IPS-18c (cell line): ENCODE measurements at regions not wholly inside any gene's neighbourhood (a gene's known extent, or its start where the extent isn't known, plus 50 kb on each side); places are given as distances from the start of the nearest gene placed in this dataset.

Experiments
- H3K4me3 ChIP-seq: 2 replicates; pipeline ENCODE4 v1.7.0; 2013; ENCODE audit warnings: low read depth, mild to moderate bottlenecking, low read length, moderate library complexity; ENCODE audit not compliant: insufficient read depth
- H3K9me3 ChIP-seq: one replicate; pipeline ENCODE4 v1.6.1; 2013; ENCODE audit warnings: mild to moderate bottlenecking, low read length, moderate library complexity; ENCODE audit not compliant: control insufficient read depth, insufficient read depth

- Histone ChIP-seq H3K9me3 (no peaks in the 10 kb centered on the region), H3K4me3 (no peak overlapping the region)
Observed at GRCh38 chr5:89265511-89266179, 382.7 kb upstream of the MEF2C start.

GRCh38 chr5:89263846-89264245 lies 380.9 kb upstream of the MEF2C start:
- H3K4me3 ChIP-seq: no peak overlapping the region

GRCh38 chr5:89262030-89262429 lies 379.0 kb upstream of the MEF2C start:
- no peak overlapping the region for H3K4me3 ChIP-seq
- H3K9me3 ChIP-seq: no peaks in the 10 kb centered on the region

More at GRCh38 chr5:89263846-89264245, 380.9 kb upstream of the MEF2C start:
- no peaks in the 10 kb centered on the region for H3K9me3 ChIP-seq

GRCh38 chr5:89260254-89260653 lies 377.3 kb upstream of the MEF2C start:
- no peaks in the 10 kb centered on the region for H3K9me3 ChIP-seq

GRCh38 chr5:89255845-89256463 lies 373.0 kb upstream of the MEF2C start:
- Histone ChIP-seq H3K9me3 (no peaks in the 10 kb centered on the region), H3K4me3 (no peak overlapping the region)

More at GRCh38 chr5:89260254-89260653, 377.3 kb upstream of the MEF2C start:
- H3K4me3 ChIP-seq: no peak overlapping the region

GRCh38 chr5:89253666-89254352 lies 370.8 kb upstream of the MEF2C start:
- H3K4me3 ChIP-seq: no peak overlapping the region

GRCh38 chr5:89246864-89247263 lies 363.9 kb upstream of the MEF2C start:
- H3K9me3 ChIP-seq: no peaks in the 10 kb centered on the region
- no peak overlapping the region for H3K4me3 ChIP-seq

More at GRCh38 chr5:89253666-89254352, 370.8 kb upstream of the MEF2C start:
- no peaks in the 10 kb centered on the region for H3K9me3 ChIP-seq

- Histone ChIP-seq H3K9me3 (no peaks in the 10 kb centered on the region), H3K4me3 (no peak overlapping the region)
Observed at GRCh38 chr5:89246252-89246651, 363.3 kb upstream of the MEF2C start.

GRCh38 chr5:89243611-89244010 lies 360.6 kb upstream of the MEF2C start:
- H3K9me3 ChIP-seq: no peaks in the 10 kb centered on the region
- no peak overlapping the region for H3K4me3 ChIP-seq

- H3K4me3 ChIP-seq: no peak overlapping the region
- no peaks in the 10 kb centered on the region for H3K9me3 ChIP-seq
Observed at GRCh38 chr5:89241186-89241585, 358.2 kb upstream of the MEF2C start.

- H3K4me3 ChIP-seq: no peak overlapping the region
Observed at GRCh38 chr5:89236900-89237299, 353.9 kb upstream of the MEF2C start.

GRCh38 chr5:89233462-89233861 lies 350.5 kb upstream of the MEF2C start:
- Histone ChIP-seq H3K9me3 (no peaks in the 10 kb centered on the region), H3K4me3 (no peak overlapping the region)

More at GRCh38 chr5:89236900-89237299, 353.9 kb upstream of the MEF2C start:
- H3K9me3 ChIP-seq: no peaks in the 10 kb centered on the region

- H3K9me3 ChIP-seq: no peaks in the 10 kb centered on the region
- H3K4me3 ChIP-seq: no peak overlapping the region
Observed at GRCh38 chr5:89232139-89232603, 349.2 kb upstream of the MEF2C start.

GRCh38 chr5:89230178-89230577 lies 347.2 kb upstream of the MEF2C start:
- no peaks in the 10 kb centered on the region for H3K9me3 ChIP-seq
- no peak overlapping the region for H3K4me3 ChIP-seq

- H3K4me3 ChIP-seq: no peak overlapping the region
- H3K9me3 ChIP-seq: no peaks in the 10 kb centered on the region
Observed at GRCh38 chr5:89229331-89230070, 346.5 kb upstream of the MEF2C start.

- Histone ChIP-seq H3K4me3 (no peak overlapping the region), H3K9me3 (no peaks in the 10 kb centered on the region)
Observed at GRCh38 chr5:89228355-89228754, 345.4 kb upstream of the MEF2C start.

- Histone ChIP-seq H3K9me3 (no peaks in the 10 kb centered on the region), H3K4me3 (no peak overlapping the region)
Observed at GRCh38 chr5:89218364-89218763, 335.4 kb upstream of the MEF2C start.
